Endothelial cell of umbilical vein (primary cell): ENCODE measurements at regions not wholly inside any gene's neighbourhood (a gene's known extent, or its start where the extent isn't known, plus 50 kb on each side); places are given as distances from the start of the nearest gene placed in this dataset.

Experiments used
- BruUV-seq: library from RNA; stranded (reverse); fragments of 400-500 nt; replicated peaks from 2 replicates; lab custom pipeline; 2021; lab: Mats Ljungman, UMichigan
- CTCF ChIA-PET: fragments of 300-600, 350-600 bp; sonication (Branson Sonifier 250); formaldehyde crosslinking; loops from one replicate; lab custom pipeline; 2021; ENCODE audit warnings: antibody characterized with exemption, inconsistent platforms; lab: Charles Lee
- POLR2A ChIA-PET: fragments of 300-600, 350-600 bp; sonication (Branson Sonifier 250); formaldehyde crosslinking; loops from one replicate; lab custom pipeline; 2021; ENCODE audit warnings: antibody characterized with exemption, inconsistent platforms; lab: Charles Lee
- DNase-seq: peaks from one replicate; pipeline ENCODE4 v3.0.0-alpha.2; 2011; ENCODE audit warnings: low read depth, low spot score
- FAIRE-seq: peaks from 2 replicates; lab custom pipeline; 2011; peaks lifted over from hg19 to GRCh38; lab: Jason Lieb, UNC
- H2AFZ ChIP-seq: 2 replicates; pipeline ENCODE4 v1.6.0; 2012; ENCODE audit warnings: low read depth, low read length, control low read depth, inconsistent platforms
- H3K27ac ChIP-seq: 2 replicates; pipeline ENCODE4 v1.5.1; 2011; ENCODE audit warnings: low read depth, mild to moderate bottlenecking, control low read depth, low read length, moderate library complexity; ENCODE audit not compliant: insufficient read depth
- H3K27me3 ChIP-seq, 2 experiments: 2 replicates each; pipeline versions ENCODE4 v1.6.0 to v1.6.1; 2011; ENCODE audit warnings: low read length in 2 of 2, mixed read lengths in 1 of 2; ENCODE audit not compliant: control insufficient read depth in 2 of 2, insufficient read depth in 2 of 2
- H3K36me3 ChIP-seq, 2 experiments: 2 replicates in 1 of 2; 3 replicates in 1 of 2; pipeline ENCODE4 v1.5.1; 2011; ENCODE audit warnings: low read length in 2 of 2, mild to moderate bottlenecking in 1 of 2, moderate library complexity in 1 of 2; ENCODE audit not compliant: control insufficient read depth in 2 of 2, insufficient read depth in 2 of 2; ENCODE audit errors: extremely low read depth in 1 of 2
- H3K4me1 ChIP-seq: 3 replicates; pipeline ENCODE4 v1.5.1; 2011; ENCODE audit warnings: mild to moderate bottlenecking, low read length; ENCODE audit not compliant: control insufficient read depth, insufficient read depth; ENCODE audit errors: extremely low read depth
- H3K4me2 ChIP-seq: 2 replicates; pipeline ENCODE4 v1.6.1; 2011; ENCODE audit warnings: low read length, control low read depth, mixed read lengths; ENCODE audit not compliant: insufficient read depth
- H3K4me3 ChIP-seq, 3 experiments: fragments of 200-600 bp in 1 of 3; sonication (generic), shearing (Covaris generic) in 1 of 3; replicated peaks in 1 of 3; 2 replicates each; pipeline ENCODE4 v1.5.1; 2011 to 2016; ENCODE audit warnings: control low read depth in 3 of 3, low read length in 3 of 3, mild to moderate bottlenecking in 2 of 3, inconsistent platforms in 1 of 3, low read depth in 1 of 3, moderate library complexity in 1 of 3; ENCODE audit not compliant: insufficient read depth in 1 of 3
- H3K79me2 ChIP-seq: 2 replicates; pipeline ENCODE4 v1.6.0; 2012; ENCODE audit warnings: low read length, inconsistent platforms; ENCODE audit not compliant: control insufficient read depth, insufficient read depth
- H3K9ac ChIP-seq: replicated peaks from 2 replicates; pipeline ENCODE3; 2011; ENCODE audit warnings: low read length, control low read depth; ENCODE audit not compliant: insufficient read depth; ENCODE audit errors: extremely low read depth
- H3K9me1 ChIP-seq: replicated peaks from 3 replicates; pipeline ENCODE4 v1.6.0; 2011; ENCODE audit warnings: mild to moderate bottlenecking, low read length; ENCODE audit not compliant: control insufficient read depth, insufficient read depth; ENCODE audit errors: extremely low read depth
- H3K9me3 ChIP-seq: replicated peaks from 2 replicates; pipeline ENCODE4 v1.5.1; 2012; ENCODE audit warnings: low read length, inconsistent platforms; ENCODE audit not compliant: control insufficient read depth, insufficient read depth
- H4K20me1 ChIP-seq: replicated peaks from 2 replicates; pipeline ENCODE3; 2011; ENCODE audit warnings: mild to moderate bottlenecking, low read length; ENCODE audit not compliant: control insufficient read depth, insufficient read depth; ENCODE audit errors: extremely low read depth
- CTCF ChIP-seq, 2 donors: IDR thresholded peaks; 1 replicate in 1 of 2; 2 replicates in 1 of 2; pipeline ENCODE4 v1.5.1; 2011; ENCODE audit warnings: low read length in 2 of 2, mild to moderate bottlenecking in 2 of 2, moderate library complexity in 2 of 2, control low read depth in 1 of 2, inconsistent platforms in 1 of 2, low read depth in 1 of 2; ENCODE audit not compliant: insufficient read depth in 1 of 2; ENCODE audit errors: extremely low read depth in 1 of 2
- EZH2 ChIP-seq: IDR thresholded peaks from 2 replicates; pipeline ENCODE4 v1.6.1; 2012; ENCODE audit warnings: borderline replicate concordance, low read depth, mild to moderate bottlenecking, moderate library complexity, low read length, inconsistent platforms; ENCODE audit not compliant: severe bottlenecking
- FOS ChIP-seq: IDR thresholded peaks from 2 replicates; pipeline ENCODE4 v1.6.1; 2011; ENCODE audit warnings: mild to moderate bottlenecking, low read length, moderate library complexity, borderline replicate concordance; ENCODE audit not compliant: insufficient read depth
- GATA2 ChIP-seq: IDR thresholded peaks from 2 replicates; pipeline ENCODE4 v1.7.0; 2011; ENCODE audit warnings: low read depth, mild to moderate bottlenecking, moderate library complexity, mixed read lengths, low read length; ENCODE audit not compliant: insufficient read length, insufficient read depth
- JUN ChIP-seq: IDR thresholded peaks from 2 replicates; pipeline ENCODE4 v1.6.1; 2011; ENCODE audit warnings: borderline replicate concordance, low read depth; ENCODE audit not compliant: insufficient read length, insufficient read depth
- MYC ChIP-seq: IDR thresholded peaks from one replicate; pipeline ENCODE4 v1.6.1; 2011; ENCODE audit warnings: mild to moderate bottlenecking, low read depth, low read length
- POLR2A ChIP-seq: IDR thresholded peaks from 2 replicates; pipeline ENCODE4 v1.6.1; 2012; ENCODE audit warnings: low read depth, mild to moderate bottlenecking, control low read depth, low read length
- POLR2AphosphoS5 ChIP-seq: IDR thresholded peaks from 2 replicates; pipeline ENCODE4 v1.6.1; 2012; ENCODE audit warnings: low read depth, mild to moderate bottlenecking, control low read depth, low read length, moderate library complexity; ENCODE audit not compliant: insufficient read depth
- dilution Hi-C: fragments of 300-500 bp; cut with MboI; formaldehyde crosslinking; loops from one replicate; pipeline ENCODE4 v1.15.0; 2019; ENCODE audit warnings: low sequenced_read_pairs; ENCODE audit not compliant: extremely low pct_ligation_motif_present
- intact Hi-C: fragments of 100-400 bp; cut with micrococcal nuclease; formaldehyde crosslinking; loops from one replicate; pipeline ENCODE4 v1.10.0; 2022
- TF ChIP-seq, protein P1 (sequence below): IDR thresholded peaks from 2 replicates; pipeline ENCODE4 v1.6.1; 2011; ENCODE audit not compliant: insufficient read depth, insufficient read length

DNA sequence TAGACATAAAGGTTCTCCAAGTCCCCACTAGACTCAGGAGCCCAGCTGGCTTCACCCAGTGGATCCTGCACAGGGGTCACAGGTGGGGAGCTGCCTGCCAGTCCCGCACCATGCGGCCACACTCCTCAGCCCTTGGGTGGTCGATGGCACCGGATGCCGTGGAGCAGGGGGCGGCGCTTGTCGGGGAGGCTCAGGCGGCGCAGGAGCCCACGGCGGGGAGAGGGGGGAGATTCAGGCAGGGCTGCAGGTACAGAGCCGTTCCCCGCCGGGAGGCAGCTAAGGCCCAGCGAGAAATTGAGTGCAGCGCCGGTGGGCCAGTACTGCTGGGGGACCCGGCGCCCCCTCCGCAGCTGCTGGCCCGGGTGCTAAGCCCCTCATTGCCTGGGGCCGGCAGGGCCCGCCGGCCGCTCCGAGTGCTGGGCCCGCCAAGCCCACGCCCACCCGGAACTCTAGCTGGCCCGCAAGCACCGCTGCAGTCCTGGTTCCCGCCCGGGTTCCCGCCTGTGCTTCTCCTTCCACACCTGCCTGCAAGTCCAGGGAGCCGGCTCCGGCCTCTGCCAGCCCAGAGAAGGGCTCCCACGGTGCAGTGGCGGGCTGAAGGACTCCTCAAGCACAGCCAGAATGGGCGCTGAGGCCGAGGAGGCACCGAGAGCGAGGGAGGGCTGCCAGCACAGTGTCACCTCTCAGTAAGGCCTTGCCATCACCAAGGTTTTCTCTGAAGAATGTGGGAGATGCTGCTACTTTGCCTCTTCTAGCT lies 58.4 kb upstream of the PPP1R12A start:
- TF ChIP-seq GATA2 (no peak), JUN (no peak), FOS (no peak), CTCF (IDR thresholded peaks at IDR 0.05; ENCODE audit: extremely low read depth in 1 of 2, insufficient read depth in 1 of 2, low read depth in 1 of 2, low read length in 2 of 2) (no peak), EZH2 (no peak), MYC (no peak), POLR2A (no peak), POLR2AphosphoS5 (no peak)
- TF ChIP-seq, protein P1, sequence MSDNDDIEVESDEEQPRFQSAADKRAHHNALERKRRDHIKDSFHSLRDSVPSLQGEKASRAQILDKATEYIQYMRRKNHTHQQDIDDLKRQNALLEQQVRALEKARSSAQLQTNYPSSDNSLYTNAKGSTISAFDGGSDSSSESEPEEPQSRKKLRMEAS = no peak
- Histone ChIP-seq H3K4me2 (no peak overlapping the region), H3K9me1 (no peaks in the 10 kb centered on the region), H3K4me3 (no peak overlapping the region), H3K27me3 (peaks cover 0 to 4% of the 10 kb centered on the region in 2 experiments), H3K36me3 (no peaks in the 10 kb centered on the region), H3K4me1 (no peaks in the 10 kb centered on the region), H2AFZ (no peak overlapping the region), H3K9me3 (no peaks in the 10 kb centered on the region), H4K20me1 (no peaks in the 10 kb centered on the region), H3K27ac (no peak overlapping the region), H3K79me2 (no peaks in the 10 kb centered on the region), H3K9ac (no peak overlapping the region)
- no peak for FAIRE-seq
- dilution Hi-C loops (no loop called here), intact Hi-C loops (loop anchor here (5.0 kb wide), 1 partner anchor 41 kb away; no protein-coding TSS in a partner anchor)
- ChIA-PET POLR2A (no interaction called here), CTCF (no interaction called here)
- DNase-seq = no peak
- no TSS peak for BruUV-seq
